ENCODE measurements at regions not wholly inside any gene's neighbourhood (a gene's known extent, or its start where the extent isn't known, plus 50 kb on each side); places are given as distances from the start of the nearest gene placed in this dataset. TPM values are rescaled to one million over a fixed set of nuclear protein-coding genes. Genes with fewer than 3 reads are reported as not detected.

GRCh38 chr7:24227603-24228359 lies 56.2 kb upstream of the NPY start:
- in situ Hi-C loops (cut with MboI), result no loop called here
- Histone ChIP-seq H3K79me2 (ENCODE audit: insufficient read depth) (no peaks in the 10 kb centered on the region), H4K20me1 (ENCODE audit: insufficient read depth) (no peaks in the 10 kb centered on the region), H3K4me3 (no peak overlapping the region), H3K9ac (no peak overlapping the region), H3K27me3 (replicated peaks; ENCODE audit: insufficient read depth) (no peaks in the 10 kb centered on the region), H3K4me2 (ENCODE audit: unreplicated experiment) (no peak overlapping the region), H3K9me3 (ENCODE audit: low read depth) (no peaks in the 10 kb centered on the region), H3K27ac (no peak overlapping the region), H3K36me3 (ENCODE audit: low read depth) (no peaks in the 10 kb centered on the region), H2AFZ (no peak overlapping the region), H3F3A (ENCODE audit: insufficient read depth) (no peaks in the 10 kb centered on the region), H3K4me1 (ENCODE audit: insufficient read depth) (no peaks in the 10 kb centered on the region), H3K9me2 (ENCODE audit: insufficient read depth) (no peaks in the 10 kb centered on the region)
- TF ChIP-seq EZH2phosphoT487 (IDR thresholded peaks at IDR 0.05; ENCODE audit: insufficient read depth, low read depth) (no peak), EZH2 (IDR thresholded peaks at IDR 0.05; ENCODE audit: insufficient read depth, poor library complexity, severe bottlenecking) (no peak)
- DNase-seq, result no peak
- WGBS, 2 experiments (ENCODE audit: low coverage in 1 of 2, low lambda C conversion rate in 2 of 2, missing lambda C conversion rate in 2 of 2), result 31 to 38% methylated on average over 8 of the region's 8 CpGs

GRCh38 chr7:24229481-24230226 lies 54.3 kb upstream of the NPY start:
- Histone ChIP-seq H3K4me2 (ENCODE audit: unreplicated experiment) (no peak overlapping the region), H2AFZ (no peak overlapping the region), H3F3A (ENCODE audit: insufficient read depth) (no peaks in the 10 kb centered on the region), H4K20me1 (ENCODE audit: insufficient read depth) (no peaks in the 10 kb centered on the region), H3K4me1 (ENCODE audit: insufficient read depth) (no peaks in the 10 kb centered on the region), H3K79me2 (ENCODE audit: insufficient read depth) (no peaks in the 10 kb centered on the region), H3K9me2 (ENCODE audit: insufficient read depth) (no peaks in the 10 kb centered on the region), H3K9me3 (ENCODE audit: low read depth) (no peaks in the 10 kb centered on the region), H3K27me3 (replicated peaks; ENCODE audit: insufficient read depth) (no peaks in the 10 kb centered on the region), H3K36me3 (ENCODE audit: low read depth) (no peaks in the 10 kb centered on the region), H3K4me3 (no peak overlapping the region), H3K9ac (no peak overlapping the region), H3K27ac (no peak overlapping the region)
- TF ChIP-seq EZH2 (IDR thresholded peaks at IDR 0.05; ENCODE audit: insufficient read depth, poor library complexity, severe bottlenecking) (no peak), EZH2phosphoT487 (IDR thresholded peaks at IDR 0.05; ENCODE audit: insufficient read depth, low read depth) (no peak)
- WGBS, 2 experiments (ENCODE audit: low coverage in 1 of 2, low lambda C conversion rate in 2 of 2, missing lambda C conversion rate in 2 of 2), result 49 to 56% methylated on average over 9 of the region's 9 CpGs
- no peak for DNase-seq
- in situ Hi-C loops (cut with MboI), result no loop called here

GRCh38 chr7:24231493-24231892 lies 52.5 kb upstream of the NPY start:
- TF ChIP-seq EZH2 (IDR thresholded peaks at IDR 0.05; ENCODE audit: insufficient read depth, poor library complexity, severe bottlenecking) (no peak), EZH2phosphoT487 (IDR thresholded peaks at IDR 0.05; ENCODE audit: insufficient read depth, low read depth) (no peak)
- H2AFZ ChIP-seq, result no peak overlapping the region
- H4K20me1 ChIP-seq (ENCODE audit: insufficient read depth), result no peaks in the 10 kb centered on the region
- H3K79me2 ChIP-seq (ENCODE audit: insufficient read depth), result no peaks in the 10 kb centered on the region
- H3K9me2 ChIP-seq (ENCODE audit: insufficient read depth), result no peaks in the 10 kb centered on the region
- H3K4me3 ChIP-seq, result no peak overlapping the region
- no peak overlapping the region for H3K4me2 ChIP-seq (ENCODE audit: unreplicated experiment)
- no peaks in the 10 kb centered on the region for H3F3A ChIP-seq (ENCODE audit: insufficient read depth)
- no peaks in the 10 kb centered on the region for H3K9me3 ChIP-seq (ENCODE audit: low read depth)
- no peaks in the 10 kb centered on the region for H3K27me3 ChIP-seq (replicated peaks; ENCODE audit: insufficient read depth)
- DNase-seq, result no peak
- H3K36me3 ChIP-seq (ENCODE audit: low read depth), result no peaks in the 10 kb centered on the region
- H3K9ac ChIP-seq, result no peak overlapping the region
- in situ Hi-C loops (cut with MboI), result no loop called here
- H3K4me1 ChIP-seq (ENCODE audit: insufficient read depth), result no peaks in the 10 kb centered on the region
- no peak overlapping the region for H3K27ac ChIP-seq

GRCh38 chr7:24233386-24233785 lies 50.6 kb upstream of the NPY start:
- WGBS, 2 experiments (ENCODE audit: low coverage in 1 of 2, low lambda C conversion rate in 2 of 2, missing lambda C conversion rate in 2 of 2), result 40 to 58% methylated on average over 2 of the region's 2 CpGs
- Histone ChIP-seq H3K27me3 (replicated peaks; ENCODE audit: insufficient read depth) (no peaks in the 10 kb centered on the region), H3K4me3 (no peak overlapping the region), H3K79me2 (ENCODE audit: insufficient read depth) (no peaks in the 10 kb centered on the region), H2AFZ (no peak overlapping the region), H3K36me3 (ENCODE audit: low read depth) (no peaks in the 10 kb centered on the region), H4K20me1 (ENCODE audit: insufficient read depth) (no peaks in the 10 kb centered on the region), H3K9me2 (ENCODE audit: insufficient read depth) (no peaks in the 10 kb centered on the region), H3K27ac (no peak overlapping the region), H3K4me2 (ENCODE audit: unreplicated experiment) (no peak overlapping the region), H3K9me3 (ENCODE audit: low read depth) (no peaks in the 10 kb centered on the region), H3K4me1 (ENCODE audit: insufficient read depth) (no peaks in the 10 kb centered on the region), H3K9ac (no peak overlapping the region), H3F3A (ENCODE audit: insufficient read depth) (no peaks in the 10 kb centered on the region)
- in situ Hi-C loops (cut with MboI), result no loop called here
- DNase-seq, result no peak
- TF ChIP-seq EZH2phosphoT487 (IDR thresholded peaks at IDR 0.05; ENCODE audit: insufficient read depth, low read depth), result no peak
- no peak for TF ChIP-seq EZH2 (IDR thresholded peaks at IDR 0.05; ENCODE audit: insufficient read depth, poor library complexity, severe bottlenecking)

Small RNA genes in the stretch of these regions (small RNA-seq; reads per million reads assigned to genes)
- gene RNA5SP228 (ENCODE audit: low read depth, low replicate concordance), result not detected
